Osteoblast (primary cell): ENCODE measurements at regions not wholly inside any gene's neighbourhood (a gene's known extent, or its start where the extent isn't known, plus 50 kb on each side); places are given as distances from the start of the nearest gene placed in this dataset.

ENCODE experiments used
- DNase-seq: peaks from one replicate; pipeline ENCODE4 v3.0.0; 2011; ENCODE audit warnings: low spot score, mixed read lengths; ENCODE audit not compliant: insufficient read length; ENCODE audit errors: missing footprints
- H2AFZ ChIP-seq: 2 replicates; pipeline ENCODE4 v1.6.0; 2011; ENCODE audit warnings: mild to moderate bottlenecking, low read length
- H3K27ac ChIP-seq: 2 replicates; pipeline ENCODE4 v1.5.1; 2011; ENCODE audit warnings: mild to moderate bottlenecking, low read depth, low read length, moderate library complexity
- H3K27me3 ChIP-seq: 2 replicates; pipeline ENCODE4 v1.6.0; 2012; ENCODE audit warnings: mild to moderate bottlenecking, control low read depth, inconsistent platforms, low read length, moderate library complexity; ENCODE audit not compliant: insufficient read depth
- H3K36me3 ChIP-seq: 2 replicates; pipeline ENCODE4 v1.5.1; 2011; ENCODE audit warnings: mild to moderate bottlenecking, low read length, control low read depth, moderate library complexity; ENCODE audit not compliant: insufficient read depth
- H3K4me1 ChIP-seq: 2 replicates; pipeline ENCODE4 v1.5.1; 2011; ENCODE audit warnings: mild to moderate bottlenecking, low read length, control low read depth, moderate library complexity; ENCODE audit not compliant: insufficient read depth
- H3K4me2 ChIP-seq: 2 replicates; pipeline ENCODE4 v1.6.0; 2011; ENCODE audit warnings: mild to moderate bottlenecking, low read length; ENCODE audit not compliant: insufficient read depth
- H3K4me3 ChIP-seq: fragments of 200-600 bp; sonication (generic); 3 replicates; pipeline ENCODE4 v1.5.1; 2012; ENCODE audit warnings: mild to moderate bottlenecking, low read length, inconsistent platforms; ENCODE audit not compliant: insufficient read depth
- H3K79me2 ChIP-seq: 2 replicates; pipeline ENCODE4 v1.6.0; 2012; ENCODE audit warnings: mild to moderate bottlenecking, low read length, control low read depth, inconsistent platforms; ENCODE audit not compliant: insufficient read depth
- H3K9me3 ChIP-seq: 2 replicates; pipeline ENCODE4 v1.5.1; 2011; ENCODE audit warnings: low read depth, low read length, control low read depth
- H4K20me1 ChIP-seq: 2 replicates; pipeline ENCODE4 v1.6.0; 2012; ENCODE audit warnings: mild to moderate bottlenecking, low read length, control low read depth; ENCODE audit not compliant: insufficient read depth
- TF ChIP-seq, protein P1 (sequence below): IDR thresholded peaks from 2 replicates; pipeline ENCODE4 v1.5.1; 2011; ENCODE audit warnings: mild to moderate bottlenecking, low read depth, low read length, moderate library complexity; ENCODE audit errors: extremely low read depth

DNA sequence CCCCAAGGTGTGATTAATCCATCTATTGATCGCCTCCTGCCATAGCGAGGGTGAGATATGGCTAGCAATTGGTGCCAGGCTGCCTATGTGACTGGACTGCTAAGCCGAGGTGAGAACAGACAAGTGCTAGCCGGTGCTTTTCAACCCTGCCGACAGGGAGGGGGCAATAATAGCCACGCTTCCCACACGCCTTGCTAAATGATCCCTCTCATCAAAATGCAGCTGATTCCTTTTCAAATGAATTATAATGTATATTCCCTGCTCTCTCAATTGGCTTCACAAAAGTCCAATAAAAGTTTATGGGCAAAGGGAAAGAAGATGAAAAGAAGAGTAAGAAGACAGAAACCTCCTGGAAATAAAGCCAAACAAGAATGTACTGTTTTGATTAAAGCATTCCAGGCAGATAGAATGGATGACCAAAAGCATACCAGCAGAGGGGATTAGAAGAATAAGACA lies 235.6 kb downstream of the ICOS start:
- H3K4me1 ChIP-seq = no peaks in the 10 kb centered on the region
- H2AFZ ChIP-seq = no peak overlapping the region
- H3K27me3 ChIP-seq = peaks cover 6% of the 10 kb centered on the region
- DNase-seq = no peak
- H3K79me2 ChIP-seq = no peaks in the 10 kb centered on the region
- H3K4me2 ChIP-seq = no peak overlapping the region
- no peaks in the 10 kb centered on the region for H3K9me3 ChIP-seq
- TF ChIP-seq, protein P1, sequence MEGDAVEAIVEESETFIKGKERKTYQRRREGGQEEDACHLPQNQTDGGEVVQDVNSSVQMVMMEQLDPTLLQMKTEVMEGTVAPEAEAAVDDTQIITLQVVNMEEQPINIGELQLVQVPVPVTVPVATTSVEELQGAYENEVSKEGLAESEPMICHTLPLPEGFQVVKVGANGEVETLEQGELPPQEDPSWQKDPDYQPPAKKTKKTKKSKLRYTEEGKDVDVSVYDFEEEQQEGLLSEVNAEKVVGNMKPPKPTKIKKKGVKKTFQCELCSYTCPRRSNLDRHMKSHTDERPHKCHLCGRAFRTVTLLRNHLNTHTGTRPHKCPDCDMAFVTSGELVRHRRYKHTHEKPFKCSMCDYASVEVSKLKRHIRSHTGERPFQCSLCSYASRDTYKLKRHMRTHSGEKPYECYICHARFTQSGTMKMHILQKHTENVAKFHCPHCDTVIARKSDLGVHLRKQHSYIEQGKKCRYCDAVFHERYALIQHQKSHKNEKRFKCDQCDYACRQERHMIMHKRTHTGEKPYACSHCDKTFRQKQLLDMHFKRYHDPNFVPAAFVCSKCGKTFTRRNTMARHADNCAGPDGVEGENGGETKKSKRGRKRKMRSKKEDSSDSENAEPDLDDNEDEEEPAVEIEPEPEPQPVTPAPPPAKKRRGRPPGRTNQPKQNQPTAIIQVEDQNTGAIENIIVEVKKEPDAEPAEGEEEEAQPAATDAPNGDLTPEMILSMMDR = no peak
- no peak overlapping the region for H3K4me3 ChIP-seq
- no peak overlapping the region for H3K27ac ChIP-seq
- no peaks in the 10 kb centered on the region for H4K20me1 ChIP-seq
- H3K36me3 ChIP-seq = no peaks in the 10 kb centered on the region

DNA sequence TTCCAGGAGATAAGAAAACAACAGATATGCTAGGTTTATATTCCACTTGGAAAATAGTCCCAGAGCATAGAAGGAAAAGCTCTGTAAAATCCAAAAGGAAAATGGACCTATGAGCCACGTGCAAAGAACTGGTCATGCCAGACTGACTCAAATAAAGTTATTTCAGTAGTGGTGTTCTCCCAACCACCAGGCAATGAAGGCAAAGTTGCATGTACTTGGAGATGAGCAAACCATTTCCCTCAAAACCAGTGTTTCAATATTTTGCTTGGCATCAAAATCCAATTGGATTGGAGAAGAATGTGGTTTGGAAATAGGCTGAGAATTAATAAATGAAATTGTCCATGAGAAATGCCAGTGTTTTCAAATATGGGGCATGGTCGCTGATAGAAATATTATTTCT lies 237.5 kb downstream of the ICOS start:
- peaks cover 6% of the 10 kb centered on the region for H3K27me3 ChIP-seq
- H3K4me2 ChIP-seq = no peak overlapping the region
- H3K4me1 ChIP-seq = no peaks in the 10 kb centered on the region
- H3K79me2 ChIP-seq = no peaks in the 10 kb centered on the region
- DNase-seq = no peak
- no peak overlapping the region for H3K4me3 ChIP-seq
- H2AFZ ChIP-seq = no peak overlapping the region
- no peaks in the 10 kb centered on the region for H3K9me3 ChIP-seq
- TF ChIP-seq, protein P1 = no peak
- no peaks in the 10 kb centered on the region for H3K36me3 ChIP-seq
- H3K27ac ChIP-seq = no peak overlapping the region
- H4K20me1 ChIP-seq = no peaks in the 10 kb centered on the region

DNA sequence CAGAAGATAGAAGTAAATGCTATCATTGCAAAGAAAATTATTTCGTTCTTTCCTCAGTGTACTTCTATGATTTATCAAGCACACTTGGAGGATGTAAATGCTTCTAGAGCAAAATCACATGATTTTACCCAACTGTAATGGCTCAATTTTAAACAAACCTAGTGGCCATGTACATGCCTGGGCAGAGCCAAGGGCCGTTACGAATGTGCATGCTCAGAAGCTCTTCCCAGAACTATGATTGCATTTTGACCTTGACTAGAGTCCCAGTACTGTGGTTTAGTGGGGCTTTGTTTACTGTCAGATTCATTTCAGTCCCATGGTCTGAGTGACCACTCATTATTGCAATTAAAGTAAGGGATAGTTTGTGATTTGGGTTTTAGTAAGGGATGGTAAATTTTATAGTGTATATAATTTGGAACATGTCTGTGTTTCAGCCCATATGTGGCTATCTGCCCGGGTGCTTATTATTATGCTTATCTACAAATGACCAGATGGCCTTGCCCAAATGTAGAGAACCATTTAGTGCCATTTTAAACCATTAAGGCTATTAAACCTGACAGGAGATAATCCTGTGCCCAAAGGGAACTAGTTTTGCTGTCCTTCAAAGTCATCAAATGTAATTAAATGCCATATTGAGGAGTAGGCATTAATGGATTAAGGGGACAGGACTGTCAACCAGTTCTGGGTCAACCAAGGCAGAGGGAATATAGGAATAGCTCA lies 239.1 kb downstream of the ICOS start:
- H4K20me1 ChIP-seq = no peaks in the 10 kb centered on the region
- H3K4me2 ChIP-seq = no peak overlapping the region
- no peaks in the 10 kb centered on the region for H3K9me3 ChIP-seq
- peaks cover 5% of the 10 kb centered on the region for H3K27me3 ChIP-seq
- H3K79me2 ChIP-seq = no peaks in the 10 kb centered on the region
- H3K27ac ChIP-seq = no peak overlapping the region
- no peak overlapping the region for H2AFZ ChIP-seq
- H3K4me3 ChIP-seq = no peak overlapping the region
- no peaks in the 10 kb centered on the region for H3K36me3 ChIP-seq
- no peaks in the 10 kb centered on the region for H3K4me1 ChIP-seq
- no peak for DNase-seq
- TF ChIP-seq, protein P1 = no peak

DNA sequence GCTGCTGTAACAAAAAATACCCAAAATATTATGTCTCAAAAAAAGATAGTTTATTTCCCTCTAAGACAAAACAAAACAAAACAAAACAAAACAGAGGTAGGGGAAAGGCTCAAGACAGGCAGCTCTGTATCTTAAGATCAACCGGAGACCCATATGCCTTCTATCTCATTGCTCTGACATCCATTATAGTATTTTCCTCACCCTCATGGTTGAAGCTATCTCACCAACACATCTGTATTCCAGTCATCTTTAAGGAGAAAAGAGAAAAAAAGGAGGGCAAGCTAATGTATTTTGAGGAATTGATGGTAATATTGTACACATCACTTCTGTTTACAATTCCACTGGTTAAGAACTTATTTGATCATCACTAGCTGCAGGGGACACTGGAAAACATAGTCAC lies 239.7 kb downstream of the ICOS start:
- Histone ChIP-seq H3K36me3 (no peaks in the 10 kb centered on the region), H3K4me2 (no peak overlapping the region), H3K27me3 (no peaks in the 10 kb centered on the region), H3K27ac (no peak overlapping the region), H2AFZ (no peak overlapping the region), H3K4me1 (no peaks in the 10 kb centered on the region), H4K20me1 (no peaks in the 10 kb centered on the region), H3K9me3 (no peaks in the 10 kb centered on the region), H3K79me2 (no peaks in the 10 kb centered on the region), H3K4me3 (no peak overlapping the region)
- TF ChIP-seq, protein P1 = no peak
- DNase-seq = no peak
